GM18508 (cell line): ENCODE measurements at regions not wholly inside any gene's neighbourhood (a gene's known extent, or its start where the extent isn't known, plus 50 kb on each side); places are given as distances from the start of the nearest gene placed in this dataset.

Source experiments
- ATAC-seq: cut with Tn5 transposase; IDR thresholded peaks from one replicate; pipeline ENCODE4 v1.9.1; 2021; ENCODE audit warnings: moderate number of reproducible peaks; ENCODE audit not compliant: insufficient read depth, unreplicated experiment

DNA sequence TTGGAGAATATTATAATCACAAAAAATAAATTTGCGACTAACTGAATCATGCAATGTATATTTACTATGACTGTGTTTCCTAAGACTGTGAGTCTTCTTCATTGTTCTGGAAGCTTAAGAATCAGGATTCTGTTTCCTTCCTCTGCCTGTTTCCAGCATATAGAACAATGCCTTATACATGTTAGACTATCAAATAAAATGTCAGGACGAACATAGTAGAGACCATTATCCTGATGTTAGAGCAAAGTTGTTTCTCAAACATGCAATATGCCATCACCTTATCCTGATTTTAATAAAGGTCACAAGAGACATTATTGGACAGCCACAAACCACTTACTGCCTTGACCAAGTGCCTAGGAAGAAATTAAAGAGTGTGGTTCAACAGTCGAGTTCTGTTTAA, 457.4 kb upstream of the AGTR1 start:
- ATAC-seq: no peak

DNA sequence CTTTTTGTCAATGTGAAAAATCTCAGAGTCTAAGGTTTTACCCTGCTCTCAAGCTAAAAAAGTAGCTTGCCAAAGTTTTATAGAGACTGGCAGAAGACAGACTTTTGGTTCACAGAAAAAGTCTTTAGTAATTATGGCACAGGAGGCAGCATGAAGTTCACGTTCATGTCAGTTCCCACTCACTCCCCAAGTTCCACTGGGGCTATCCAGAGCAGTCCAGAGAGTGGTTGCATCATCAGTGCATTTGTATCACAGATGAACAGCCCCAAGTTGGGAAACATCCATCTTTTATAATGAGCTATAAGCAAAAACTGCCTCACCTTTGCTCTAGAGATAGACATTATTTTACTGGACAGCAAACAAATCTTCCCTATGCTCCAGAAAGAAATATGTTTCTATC, 454.1 kb upstream of the AGTR1 start:
- no peak for ATAC-seq

DNA sequence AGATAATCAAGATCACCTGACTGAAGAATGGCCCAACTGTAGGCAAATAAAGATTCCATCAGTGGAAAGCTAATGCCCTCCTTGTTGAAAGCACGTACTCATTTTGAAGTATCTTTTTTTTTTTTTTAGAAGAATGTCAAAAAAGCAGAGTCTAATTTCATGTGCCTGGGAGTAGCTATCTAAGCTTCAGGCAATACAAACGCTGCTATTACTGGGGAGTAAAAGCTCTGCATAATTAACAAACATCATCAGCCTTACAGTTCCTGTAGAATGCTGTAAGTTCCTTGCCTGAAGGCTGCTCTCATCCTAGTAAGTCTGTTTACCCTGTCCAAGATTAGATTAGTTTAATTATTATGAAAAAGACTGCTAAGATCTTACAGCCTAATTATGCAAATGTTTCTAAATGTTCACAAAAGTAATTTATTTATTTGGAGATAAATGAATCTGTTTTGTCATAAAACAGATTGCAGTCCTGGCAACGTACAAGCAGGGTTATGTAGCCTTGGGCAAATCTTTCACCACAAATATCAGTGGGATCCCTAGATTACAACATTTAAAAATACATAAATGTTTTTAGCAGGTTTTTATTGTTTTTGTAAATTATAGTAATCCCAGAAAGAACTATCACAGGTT, 451.3 kb upstream of the AGTR1 start:
- no peak for ATAC-seq

- no peak for ATAC-seq
Observed at GRCh38 chr3:148253713-148254112, 444.0 kb upstream of the AGTR1 start.

DNA sequence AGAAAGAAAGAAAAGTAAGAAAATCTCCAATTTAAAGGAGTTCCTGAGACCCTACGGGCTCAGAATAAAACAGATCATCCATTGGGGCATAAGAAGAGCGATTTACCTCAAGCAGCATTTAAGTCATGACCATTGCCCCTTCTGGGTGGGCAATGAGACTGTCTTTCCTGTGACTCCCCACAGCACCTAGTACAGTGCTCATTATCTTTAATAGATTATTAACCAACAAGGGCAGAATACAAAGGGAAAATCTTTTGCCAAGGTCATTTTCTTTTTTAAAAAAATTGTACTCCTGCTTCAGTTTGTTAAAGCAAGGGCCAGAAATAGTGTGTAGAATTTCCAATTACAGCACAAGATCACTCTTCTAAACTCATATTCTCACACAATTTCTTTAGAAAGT, 443.3 kb upstream of the AGTR1 start:
- no peak for ATAC-seq

- ATAC-seq: no peak
Observed at GRCh38 chr3:148255981-148256969, 441.4 kb upstream of the AGTR1 start.

- ATAC-seq: no peak
Observed at GRCh38 chr3:148262980-148263379, 434.7 kb upstream of the AGTR1 start.

DNA sequence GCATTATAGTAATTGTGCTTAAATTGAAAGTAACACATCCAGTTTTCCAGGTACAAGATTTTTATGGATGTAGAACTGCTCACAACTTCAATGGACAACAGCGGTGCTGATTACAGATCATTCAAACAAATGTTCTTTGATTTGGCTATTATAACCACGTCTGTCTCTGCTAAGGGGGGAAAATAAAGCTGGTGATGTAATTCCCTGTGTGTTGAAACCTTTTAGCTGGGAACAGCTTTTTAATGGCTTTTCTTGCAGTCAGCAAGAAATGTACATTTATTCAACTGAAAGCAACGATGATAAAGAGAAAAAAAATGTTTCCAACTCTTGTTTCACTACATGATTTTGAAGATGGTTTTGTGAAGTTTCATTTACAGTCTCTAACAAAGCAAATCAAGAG, 431.9 kb upstream of the AGTR1 start:
- no peak for ATAC-seq

GRCh38 chr3:148266341-148266740, 431.4 kb upstream of the AGTR1 start:
- ATAC-seq: no peak

- no peak for ATAC-seq
Observed at GRCh38 chr3:148269816-148270215, 427.9 kb upstream of the AGTR1 start.

DNA sequence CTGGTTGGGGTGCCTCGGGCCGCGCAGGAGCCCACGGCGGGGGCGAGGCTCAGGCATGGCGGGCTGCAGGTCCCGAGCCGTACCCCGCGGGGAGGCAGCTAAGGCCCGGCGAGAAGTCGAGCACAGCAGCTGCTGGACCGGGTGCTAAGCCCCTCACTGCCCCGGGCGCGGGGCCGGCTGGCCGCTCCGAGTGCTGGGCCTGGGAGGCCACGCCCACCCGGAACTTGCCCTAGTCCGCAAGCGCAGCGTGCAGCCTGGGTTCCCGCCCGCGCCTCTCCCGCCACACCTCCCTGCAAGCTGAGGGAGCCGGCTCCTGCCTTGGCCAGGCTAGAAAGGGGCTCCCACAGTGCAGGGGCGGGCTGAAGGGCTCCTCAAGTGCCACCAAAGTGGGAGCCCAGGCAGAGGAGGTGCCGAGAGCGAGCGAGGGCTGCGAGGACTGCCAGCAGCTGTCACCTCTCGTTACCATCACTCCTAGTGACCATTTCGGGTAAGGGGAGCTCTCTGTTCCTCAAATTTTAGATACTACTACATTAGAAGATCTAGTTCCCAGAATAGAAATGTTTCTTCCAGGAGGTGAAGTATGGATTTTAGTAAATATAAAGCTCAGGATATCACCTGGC, 417.0 kb upstream of the AGTR1 start:
- ATAC-seq: no peak

GRCh38 chr3:148289159-148289558, 408.5 kb upstream of the AGTR1 start:
- ATAC-seq: no peak

DNA sequence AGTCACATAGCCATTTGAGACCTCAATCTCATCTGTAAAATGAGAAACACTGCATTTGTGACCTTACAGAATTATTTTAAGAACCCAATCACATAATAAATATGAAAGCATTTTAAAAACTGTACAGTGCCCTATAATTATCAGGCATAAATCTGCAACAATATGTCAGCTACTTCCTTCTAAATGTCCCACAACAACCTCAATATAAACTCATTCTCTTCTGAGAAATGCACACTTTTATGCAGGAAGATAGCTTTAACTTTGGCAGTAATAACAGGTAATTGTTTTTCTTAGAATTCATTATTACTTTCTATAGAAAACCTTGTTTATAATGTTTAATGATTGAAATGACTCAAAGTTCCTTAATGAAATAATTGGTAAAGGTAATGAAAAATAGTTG, 400.7 kb upstream of the AGTR1 start:
- ATAC-seq: no peak

GRCh38 chr3:148307443-148307843, 390.3 kb upstream of the AGTR1 start:
- ATAC-seq: peak; percentile 89

- peak; percentile 50 for ATAC-seq
Observed at GRCh38 chr3:148309390-148310035, 388.2 kb upstream of the AGTR1 start.

- no peak for ATAC-seq
Observed at GRCh38 chr3:148315756-148316155, 381.9 kb upstream of the AGTR1 start.

- ATAC-seq: no peak
Observed at GRCh38 chr3:148318240-148318639, 379.5 kb upstream of the AGTR1 start.

DNA sequence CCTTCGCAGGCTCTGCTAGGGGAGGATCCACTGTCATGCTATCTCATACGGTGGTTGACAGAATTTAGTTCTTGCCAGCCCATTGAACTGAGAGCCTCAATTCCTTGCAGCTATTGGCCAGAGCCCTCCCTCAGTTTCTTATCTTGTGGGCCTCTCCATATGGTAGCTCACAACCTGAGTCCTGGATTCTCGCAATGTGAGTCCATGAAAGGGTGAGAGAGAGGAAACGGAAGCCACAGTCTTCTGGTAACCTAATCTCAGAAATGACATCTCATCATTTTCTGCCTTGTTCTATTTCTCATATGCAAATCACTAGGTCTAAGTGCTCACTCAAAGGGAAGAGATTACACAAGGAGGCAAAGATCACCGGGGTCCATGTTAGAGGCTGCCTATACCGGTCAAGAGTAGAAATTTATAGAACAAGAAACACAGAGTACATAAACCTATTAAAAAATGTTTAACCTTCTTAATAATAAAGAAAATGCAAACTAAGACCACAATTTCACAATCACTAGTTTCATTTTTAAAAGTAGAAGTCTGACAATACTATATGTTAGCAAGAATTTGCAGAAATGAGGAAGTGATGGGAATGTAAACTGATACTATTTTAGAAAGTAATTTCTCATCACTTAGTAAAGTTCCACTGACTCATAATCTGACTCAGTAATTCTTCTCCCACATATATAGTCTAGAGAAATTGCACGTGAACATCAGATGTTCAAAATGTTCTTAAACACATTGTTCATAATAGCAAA, 378.4 kb upstream of the AGTR1 start:
- ATAC-seq: peak; percentile 95

- no peak for ATAC-seq
Observed at GRCh38 chr3:148319960-148320359, 377.7 kb upstream of the AGTR1 start.
